Transverse colon (tissue), 4 donors: ENCODE measurements at regions not wholly inside any gene's neighbourhood (a gene's known extent, or its start where the extent isn't known, plus 50 kb on each side); places are given as distances from the start of the nearest gene placed in this dataset.

Experiments
- POLR2A ChIP-seq: fragments of 450-650 bp; IDR thresholded peaks from one replicate; pipeline ENCODE4 v1.6.1; 2016; ENCODE audit warnings: antibody characterized with exemption, mild to moderate bottlenecking, moderate library complexity
- POLR2AphosphoS5 ChIP-seq, 3 donors: sonication (generic); formaldehyde crosslinking; IDR thresholded peaks; one replicate each; pipeline ENCODE4 v1.6.1; 2016; ENCODE audit warnings: antibody characterized with exemption in 3 of 3
- TF ChIP-seq, protein P1 (sequence below), 5 experiments: fragments of 200-600 bp in 3 of 5; fragments of 450-650 bp in 2 of 5; sonication (generic) in 3 of 5; IDR thresholded peaks; 1 replicate in 2 of 5; 2 replicates in 3 of 5; pipeline ENCODE4 v1.5.1; 2016 to 2017; ENCODE audit warnings: antibody characterized with exemption in 5 of 5, inconsistent platforms in 3 of 5, mild to moderate bottlenecking in 2 of 5, moderate library complexity in 1 of 5

DNA sequence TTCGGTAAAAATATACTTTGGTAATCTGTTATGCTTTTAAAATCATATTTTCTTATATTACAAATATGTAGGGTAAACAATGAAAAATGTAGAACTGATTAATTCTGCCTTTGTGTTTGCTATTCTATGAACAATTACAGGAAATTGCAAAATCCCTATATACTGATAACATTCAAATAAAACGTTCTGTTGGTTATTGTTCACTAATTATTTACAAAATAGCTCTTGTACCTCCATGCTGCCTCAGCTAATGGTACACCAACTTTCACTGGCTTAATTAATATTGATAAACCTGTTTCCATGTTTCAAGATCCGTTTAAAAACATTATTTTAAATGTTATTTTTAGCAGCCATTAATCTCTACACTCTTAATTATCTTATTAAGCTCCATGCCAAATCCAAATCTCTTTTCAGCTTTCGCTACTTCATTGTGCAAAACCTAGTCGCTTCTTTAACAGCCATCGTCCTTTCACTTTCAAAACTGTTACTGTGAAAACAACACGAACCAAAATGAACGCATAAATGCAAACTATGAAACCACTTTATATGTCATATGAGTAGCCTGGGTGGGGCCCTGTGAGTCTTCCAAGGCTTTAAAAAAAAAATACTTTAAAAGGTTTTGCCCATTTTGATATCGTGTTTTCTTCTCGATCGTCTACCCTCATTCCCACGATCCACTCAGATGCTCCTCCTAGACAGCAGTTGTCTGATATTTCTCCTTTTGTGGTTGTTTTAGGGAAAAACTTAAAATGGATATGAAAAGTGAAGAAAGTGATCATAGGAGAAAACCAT lies 807.1 kb downstream of the USP25 start:
- TF ChIP-seq POLR2AphosphoS5 (IDR thresholded peaks at IDR 0.05) = no peak
- TF ChIP-seq, protein P1, sequence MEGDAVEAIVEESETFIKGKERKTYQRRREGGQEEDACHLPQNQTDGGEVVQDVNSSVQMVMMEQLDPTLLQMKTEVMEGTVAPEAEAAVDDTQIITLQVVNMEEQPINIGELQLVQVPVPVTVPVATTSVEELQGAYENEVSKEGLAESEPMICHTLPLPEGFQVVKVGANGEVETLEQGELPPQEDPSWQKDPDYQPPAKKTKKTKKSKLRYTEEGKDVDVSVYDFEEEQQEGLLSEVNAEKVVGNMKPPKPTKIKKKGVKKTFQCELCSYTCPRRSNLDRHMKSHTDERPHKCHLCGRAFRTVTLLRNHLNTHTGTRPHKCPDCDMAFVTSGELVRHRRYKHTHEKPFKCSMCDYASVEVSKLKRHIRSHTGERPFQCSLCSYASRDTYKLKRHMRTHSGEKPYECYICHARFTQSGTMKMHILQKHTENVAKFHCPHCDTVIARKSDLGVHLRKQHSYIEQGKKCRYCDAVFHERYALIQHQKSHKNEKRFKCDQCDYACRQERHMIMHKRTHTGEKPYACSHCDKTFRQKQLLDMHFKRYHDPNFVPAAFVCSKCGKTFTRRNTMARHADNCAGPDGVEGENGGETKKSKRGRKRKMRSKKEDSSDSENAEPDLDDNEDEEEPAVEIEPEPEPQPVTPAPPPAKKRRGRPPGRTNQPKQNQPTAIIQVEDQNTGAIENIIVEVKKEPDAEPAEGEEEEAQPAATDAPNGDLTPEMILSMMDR (IDR thresholded peaks at IDR 0.05) = no peak
- no peak for TF ChIP-seq POLR2A
